HUDEP-2 (cell line): ENCODE measurements at regions not wholly inside any gene's neighbourhood (a gene's known extent, or its start where the extent isn't known, plus 50 kb on each side); places are given as distances from the start of the nearest gene placed in this dataset.

Experiments
- DNase-seq, 76 experiments: peaks; one replicate each; lab custom pipeline; 2025; ENCODE audit not compliant: unreplicated experiment in 76 of 76; lab: John Stamatoyannopoulos, UW

DNA sequence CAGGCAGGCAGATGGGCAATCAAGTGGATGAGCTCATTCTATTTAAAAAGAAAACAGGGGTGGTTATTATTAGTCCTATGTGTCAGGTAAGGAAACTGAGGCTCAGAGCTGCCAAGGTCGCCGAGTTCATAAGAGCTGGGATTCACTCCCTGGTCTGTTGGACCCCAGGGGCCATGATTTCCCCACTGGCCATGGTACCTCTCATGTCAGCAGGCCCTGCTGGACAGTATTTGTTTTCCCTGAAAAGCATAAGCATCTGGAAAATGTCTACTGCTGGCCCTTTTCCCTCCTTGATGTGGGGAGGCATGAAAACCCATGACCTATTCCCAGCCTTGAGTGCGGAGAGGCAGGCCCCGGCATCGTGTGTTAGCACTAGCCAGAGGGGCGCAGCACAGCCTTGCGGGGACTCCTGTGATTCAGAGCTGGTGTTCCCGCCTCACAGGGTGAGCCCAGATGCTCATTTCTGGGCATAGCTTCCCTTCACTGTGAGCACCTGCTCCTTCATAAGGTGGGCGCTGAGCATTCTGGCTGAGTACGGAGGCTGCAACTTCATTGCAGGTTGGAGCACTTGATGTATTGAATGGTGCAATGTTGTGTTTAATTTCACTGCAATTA, 617.5 kb downstream of the PTPRU start:
- no peak for DNase-seq

DNA sequence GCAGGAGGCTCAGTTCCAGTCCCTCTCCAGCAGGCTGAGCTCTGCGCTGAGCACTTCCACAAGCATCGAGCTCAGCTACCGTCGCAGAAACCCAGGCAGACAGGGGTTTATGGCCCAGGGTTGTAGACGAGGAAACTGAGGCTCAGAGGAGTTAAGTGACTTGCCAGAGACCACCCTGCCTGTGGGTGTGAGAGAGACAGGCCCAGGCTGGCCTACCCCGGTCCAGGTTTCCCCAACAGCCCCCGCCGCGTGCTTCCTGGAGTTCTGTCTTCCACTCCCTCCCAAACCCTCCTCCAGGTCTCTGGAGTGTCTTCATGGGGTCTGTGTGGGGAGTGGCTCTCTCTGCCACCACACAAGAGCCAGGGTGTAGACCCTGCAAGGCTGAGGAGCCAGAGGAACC, 615.9 kb downstream of the PTPRU start:
- no peak for DNase-seq

DNA sequence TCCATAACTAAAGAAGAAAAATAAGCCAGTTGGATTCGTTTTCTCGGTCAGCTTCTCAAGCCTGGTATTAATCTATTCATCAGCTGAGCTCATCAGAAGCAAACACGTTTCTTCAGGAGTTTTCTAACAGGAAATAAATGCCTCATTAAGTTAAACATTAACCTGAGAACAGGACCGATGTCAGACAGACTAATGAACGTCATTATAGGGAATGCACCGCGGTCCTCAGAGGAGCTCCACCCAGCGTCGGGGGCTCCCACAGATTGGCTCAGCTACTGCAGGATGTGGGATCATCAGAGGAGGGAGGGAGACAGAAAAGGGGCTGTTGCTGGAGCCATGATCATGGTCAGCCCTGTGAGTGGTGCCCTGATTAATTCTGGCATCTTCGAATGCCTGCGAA, 615.4 kb downstream of the PTPRU start:
- no peak for DNase-seq

DNA sequence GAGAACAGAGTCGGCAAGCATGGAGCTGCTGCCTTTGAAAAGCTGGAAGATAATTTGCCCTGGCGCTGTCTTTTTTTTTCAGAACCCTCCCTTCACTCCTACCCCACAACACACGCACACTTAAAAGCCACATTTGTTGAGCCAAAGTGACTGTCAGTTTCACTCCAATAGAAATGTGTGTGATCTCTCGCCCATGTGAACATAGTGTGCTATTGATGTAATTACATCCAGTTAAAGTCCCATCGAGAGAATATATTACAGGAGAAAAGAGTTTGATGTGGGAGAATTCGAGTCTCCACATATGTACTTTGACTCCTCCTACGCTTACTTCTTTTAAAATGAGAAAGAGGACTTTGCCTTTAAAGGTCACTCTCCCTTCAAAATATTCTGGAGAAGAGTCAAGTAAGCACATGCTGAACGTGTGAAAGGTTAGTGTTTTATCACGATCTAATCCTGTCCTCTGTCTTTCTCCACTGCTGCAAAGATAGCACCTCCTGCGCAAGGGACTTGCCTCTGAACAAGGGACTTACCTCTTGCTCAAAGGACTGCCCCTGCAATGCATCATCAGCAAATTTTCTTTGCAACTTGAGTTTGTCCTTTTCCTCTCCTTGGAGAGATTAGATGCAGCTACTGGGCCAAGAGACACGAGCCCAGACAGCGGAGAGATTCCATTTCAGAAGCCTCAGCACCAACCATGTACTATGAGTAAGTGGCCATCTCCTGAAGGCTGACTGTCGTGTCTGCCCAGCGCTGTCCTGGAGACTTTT, 613.9 kb downstream of the PTPRU start:
- no peak for DNase-seq

DNA sequence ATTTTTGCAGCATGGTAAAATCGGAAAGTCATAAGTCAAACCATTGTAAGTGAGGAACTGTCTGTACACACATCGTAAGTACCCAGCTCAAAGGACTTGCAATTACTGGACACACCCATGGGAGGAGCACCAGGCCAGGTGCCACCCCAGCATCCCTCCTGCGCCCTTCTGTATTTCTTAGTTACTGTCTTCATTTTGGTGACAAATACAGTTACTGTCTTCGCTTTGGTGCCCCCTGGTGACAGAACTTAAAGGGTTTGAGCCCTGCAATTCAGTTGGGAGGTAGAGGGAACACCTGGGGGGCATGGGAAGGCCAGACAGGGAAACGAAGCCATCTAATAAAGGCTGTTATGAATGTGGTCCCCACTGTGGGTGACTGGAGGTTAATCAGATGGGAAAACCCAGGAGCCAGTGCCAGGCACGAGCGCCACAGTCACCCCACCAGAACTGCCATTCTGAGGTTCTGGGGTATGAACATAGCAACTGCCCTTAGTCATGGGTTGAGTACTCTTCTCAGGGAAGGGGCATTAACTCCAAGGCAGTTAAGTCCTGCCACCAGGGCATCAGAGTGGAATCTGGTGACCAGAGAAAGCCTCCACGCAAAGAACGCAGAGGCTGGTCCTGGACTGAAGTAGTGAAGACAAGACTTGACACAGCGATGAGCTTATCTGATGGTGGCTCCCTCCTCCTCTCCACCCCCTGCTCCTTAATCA, 612.9 kb downstream of the PTPRU start:
- DNase-seq = peak in 26 of 76 experiments; percentile 1 to 48 (median 8)

DNA sequence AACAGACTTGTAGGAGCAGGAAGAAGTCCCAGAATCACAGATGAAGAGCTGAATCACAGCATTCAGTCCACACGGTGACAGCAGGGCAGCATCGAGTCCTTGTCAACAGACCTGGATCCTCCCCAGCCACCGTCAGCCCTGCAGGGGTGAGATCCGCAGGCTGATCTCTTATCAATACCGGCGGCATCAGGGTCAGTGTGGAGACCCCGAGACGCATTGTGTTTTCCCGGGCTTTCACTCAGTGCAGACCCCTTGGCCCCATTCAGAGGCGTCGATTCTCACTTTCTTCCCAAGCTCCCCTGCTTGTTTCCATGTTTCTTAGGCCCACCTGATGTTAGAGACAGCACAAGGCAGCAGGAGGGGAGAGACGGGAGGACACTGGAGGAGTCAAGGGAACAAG, 609.6 kb downstream of the PTPRU start:
- DNase-seq = no peak

DNA sequence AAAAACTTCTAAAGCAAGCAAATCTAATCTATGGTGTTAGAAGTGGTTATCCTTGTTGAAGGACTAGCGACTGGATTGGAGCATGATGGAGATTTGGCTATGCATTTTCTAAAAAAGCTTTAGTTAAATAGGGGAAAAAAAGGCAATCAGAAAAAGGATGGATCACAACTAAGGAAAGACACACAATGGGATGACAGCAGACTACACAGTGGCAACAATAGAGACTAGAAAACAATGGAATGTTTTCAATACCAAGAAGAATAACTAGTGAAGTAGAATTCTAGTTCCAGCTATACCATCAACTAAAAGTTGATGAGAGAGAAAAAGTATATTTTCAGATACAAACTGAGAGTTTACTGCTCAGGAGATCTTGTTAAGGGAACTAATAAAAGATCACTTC, 605.8 kb downstream of the PTPRU start:
- DNase-seq = no peak

DNA sequence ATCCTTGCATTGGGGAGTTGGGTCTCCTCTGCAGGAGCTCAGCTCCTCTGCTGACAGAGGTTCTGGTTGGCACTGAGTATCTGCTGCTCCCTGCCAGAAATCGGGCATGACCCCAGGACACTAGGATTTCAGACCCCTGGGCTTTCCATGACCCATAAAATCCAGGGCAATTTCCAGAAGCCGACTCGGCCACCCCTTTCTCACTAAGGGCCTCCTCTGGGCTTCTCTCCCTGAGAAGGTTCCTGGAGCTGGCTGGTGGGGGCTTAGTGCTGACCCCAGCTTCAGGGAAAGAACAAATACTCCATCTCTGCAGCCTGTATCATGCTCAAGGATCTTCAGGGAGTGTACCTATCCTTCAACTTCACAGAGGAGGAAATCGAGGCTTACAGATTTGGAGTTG, 603.4 kb downstream of the PTPRU start:
- no peak for DNase-seq

DNA sequence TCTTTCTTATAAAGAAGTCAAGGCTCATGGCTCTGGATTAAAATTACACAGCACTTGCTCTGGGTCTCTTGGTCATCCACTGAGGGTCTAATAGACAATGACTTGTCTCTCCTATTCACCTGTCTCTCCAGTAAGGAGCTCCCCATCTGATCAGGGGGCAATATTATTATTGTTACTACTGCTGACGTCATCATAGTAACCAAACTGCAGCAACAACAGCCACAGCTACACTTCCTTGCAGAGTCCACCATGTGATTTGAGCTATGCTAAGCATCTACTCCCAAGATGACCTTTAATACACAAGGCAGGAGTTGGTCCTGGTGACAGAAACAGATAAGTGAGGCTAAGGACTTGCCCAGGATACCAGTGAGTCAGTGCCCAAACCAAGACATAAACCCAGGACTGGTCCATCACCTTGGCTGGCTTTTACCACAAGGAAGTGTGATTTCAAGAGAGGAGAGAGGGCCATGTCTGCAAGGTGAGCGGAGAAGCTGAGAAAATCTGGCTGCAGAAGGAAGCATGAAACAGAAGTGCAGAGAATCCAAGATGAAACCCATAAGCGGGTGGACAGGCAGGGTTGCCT, 602.5 kb downstream of the PTPRU start:
- DNase-seq = no peak

DNA sequence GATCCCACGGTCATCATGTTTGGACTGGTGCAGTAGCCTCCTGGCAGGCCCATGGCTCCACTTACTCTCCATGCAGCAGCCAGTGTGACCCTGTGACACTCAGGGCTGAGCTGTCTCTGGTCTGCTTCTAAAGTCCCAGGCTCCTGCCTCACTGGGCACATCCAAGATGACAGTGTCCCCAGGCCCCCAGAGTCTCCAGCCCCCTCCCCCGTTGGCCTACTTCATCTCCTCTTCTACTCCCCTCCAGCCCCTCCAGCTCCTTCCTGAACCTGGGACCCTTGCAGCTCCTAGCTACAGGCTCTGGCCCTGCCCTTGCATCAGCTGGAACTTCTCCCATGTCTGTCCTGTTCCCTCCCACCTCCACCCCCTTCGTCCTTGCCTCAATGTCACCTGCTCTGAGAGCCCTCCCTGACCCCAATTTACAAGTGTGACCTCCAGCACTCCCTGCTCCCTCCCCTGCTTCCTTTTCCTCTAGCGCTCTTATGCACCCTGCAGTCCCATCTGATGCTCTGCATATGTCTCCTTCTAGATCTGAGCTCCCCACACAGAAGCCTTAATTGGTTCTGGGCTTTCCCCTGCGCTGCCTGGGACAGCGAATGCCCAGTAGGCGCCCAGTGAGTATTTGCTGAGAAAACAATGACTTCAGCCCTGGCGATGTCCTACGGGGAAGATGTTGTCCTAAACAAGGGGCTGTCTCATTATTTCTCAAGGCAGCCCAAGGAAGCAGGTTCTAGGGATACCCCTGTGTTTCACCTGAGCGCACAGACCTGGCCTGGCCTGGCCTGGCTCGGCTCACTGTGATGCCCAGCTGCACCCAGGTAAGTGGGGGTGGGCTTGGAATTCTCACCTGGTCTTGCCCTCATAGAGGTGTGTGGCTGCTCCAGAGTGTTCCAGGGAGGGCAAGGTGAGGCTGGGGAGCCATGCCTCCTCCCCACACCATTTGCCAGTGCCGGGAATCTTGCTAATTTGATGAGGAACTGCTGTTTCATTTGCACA, 600.6 kb downstream of the PTPRU start:
- no peak for DNase-seq

DNA sequence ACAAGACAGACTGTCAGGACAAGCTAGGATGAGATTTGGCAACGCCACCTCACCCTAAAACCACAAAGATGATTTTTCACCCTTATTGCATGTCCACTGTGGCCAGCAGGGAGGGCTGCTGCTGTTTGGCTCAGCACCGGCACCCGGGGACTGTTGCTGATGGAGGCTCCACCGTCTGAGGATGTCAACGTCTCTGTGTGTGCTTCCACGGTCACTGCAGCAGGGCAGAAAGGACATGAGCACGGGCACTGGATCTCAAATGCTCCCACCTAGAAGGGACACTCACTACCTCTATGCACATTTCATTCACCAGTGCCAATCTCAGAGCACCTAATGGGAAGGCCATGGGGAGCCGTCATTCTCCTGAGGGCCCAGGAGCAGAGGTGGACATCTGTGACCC, 599.6 kb downstream of the PTPRU start:
- no peak for DNase-seq

DNA sequence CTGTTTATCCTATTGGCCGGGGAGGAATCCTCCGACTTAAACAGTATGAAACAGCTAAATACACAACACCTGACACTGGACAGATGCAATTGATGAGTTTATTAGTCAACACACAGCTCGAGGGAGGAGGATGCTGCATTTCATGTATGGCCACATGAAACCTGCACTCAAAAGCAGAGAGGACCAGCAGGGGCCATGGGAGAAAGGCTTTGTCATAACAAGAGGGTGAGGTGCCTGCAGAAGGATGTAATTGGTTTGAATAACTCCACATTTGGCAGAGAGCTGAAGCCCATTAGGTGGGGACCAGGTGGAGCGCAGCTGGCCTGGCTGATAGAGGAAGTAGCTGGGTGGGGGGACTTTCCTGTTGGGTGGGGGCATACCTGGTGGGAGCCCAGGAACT, 599.1 kb downstream of the PTPRU start:
- DNase-seq = no peak

DNA sequence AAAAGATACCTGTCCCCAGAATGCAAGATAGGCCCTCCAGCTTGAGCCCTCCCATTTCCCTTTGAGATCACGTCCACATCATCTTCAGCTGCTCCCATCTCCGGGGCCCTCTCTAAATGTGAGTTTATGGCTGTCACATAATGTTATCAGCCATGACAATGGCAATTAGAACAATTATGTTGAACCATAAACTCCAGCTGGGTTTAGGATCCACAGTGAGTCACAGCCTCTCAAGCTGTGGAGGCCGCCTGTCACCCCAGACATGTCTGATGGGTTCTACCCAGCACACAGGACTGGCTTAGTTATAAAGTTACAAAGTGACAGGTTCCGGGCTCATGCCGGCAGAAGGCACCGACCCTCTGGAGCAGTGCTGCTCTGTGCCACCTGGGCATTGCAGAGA, 597.3 kb downstream of the PTPRU start:
- DNase-seq = no peak

DNA sequence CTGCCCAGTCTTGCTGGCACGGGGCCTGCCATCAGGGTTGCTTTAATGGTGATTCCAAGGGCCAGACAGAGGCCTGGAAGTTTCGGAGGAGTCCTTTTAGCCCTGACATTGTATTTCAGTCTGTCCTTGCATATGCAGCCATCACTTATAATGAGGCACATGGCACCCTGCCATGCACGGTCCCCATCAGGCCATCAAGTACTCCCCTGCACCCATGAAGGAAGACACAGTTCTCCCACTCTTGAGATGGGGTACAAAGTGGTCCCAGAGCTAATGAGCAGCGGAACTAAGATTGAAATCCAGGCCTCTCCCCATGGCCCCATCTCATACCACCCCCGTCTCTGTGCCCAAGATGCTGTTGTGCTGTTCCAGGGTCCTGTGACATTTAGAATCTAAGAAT, 596.6 kb downstream of the PTPRU start:
- no peak for DNase-seq

DNA sequence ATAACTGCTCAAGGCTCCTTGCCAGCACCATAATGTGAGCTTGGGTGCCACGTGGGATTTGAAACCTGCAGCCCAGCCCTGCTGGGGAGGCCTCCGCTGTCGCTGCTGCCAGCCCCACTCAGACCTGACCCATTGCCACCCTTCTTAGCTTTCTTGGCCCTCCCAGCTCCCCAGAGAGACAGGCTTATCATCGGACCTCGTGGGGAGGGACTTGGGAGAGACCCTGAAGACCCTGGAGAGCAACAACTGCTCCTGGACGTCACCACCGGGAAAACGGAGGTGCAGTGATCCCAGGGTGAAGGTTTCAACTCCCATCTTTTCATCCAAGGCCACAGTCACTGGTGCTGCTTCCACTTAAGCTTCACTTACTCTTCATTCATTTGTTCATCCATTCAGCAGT, 596.1 kb downstream of the PTPRU start:
- no peak for DNase-seq

DNA sequence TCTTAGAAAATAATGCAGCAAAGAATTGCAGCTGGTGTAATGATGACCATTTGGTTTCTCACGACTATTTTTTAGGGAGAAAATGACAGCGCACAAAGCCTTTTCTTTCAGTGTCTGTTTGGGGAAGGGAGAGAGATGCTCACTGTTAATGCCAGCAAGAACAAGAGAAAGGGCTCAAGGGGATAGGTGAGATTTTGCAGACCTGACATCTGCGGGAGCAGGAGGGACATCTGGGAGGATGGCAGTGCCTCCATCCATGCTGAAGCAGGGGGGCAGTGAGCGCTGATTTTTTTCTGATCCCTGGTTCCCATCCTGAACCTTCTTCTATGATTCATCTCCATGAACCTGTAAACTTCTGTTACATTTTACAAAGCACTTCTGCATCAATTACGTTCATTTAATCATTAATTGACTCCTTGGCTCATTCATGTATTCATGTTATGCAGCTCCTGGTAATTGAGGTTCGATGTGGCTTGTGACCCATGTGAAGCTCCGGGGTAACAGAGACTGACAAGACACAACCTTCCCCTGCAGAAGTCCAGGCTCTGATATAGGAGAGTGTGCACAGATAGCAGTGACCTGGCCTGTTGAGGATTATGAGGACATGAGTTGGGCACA, 595.3 kb downstream of the PTPRU start:
- DNase-seq = no peak

DNA sequence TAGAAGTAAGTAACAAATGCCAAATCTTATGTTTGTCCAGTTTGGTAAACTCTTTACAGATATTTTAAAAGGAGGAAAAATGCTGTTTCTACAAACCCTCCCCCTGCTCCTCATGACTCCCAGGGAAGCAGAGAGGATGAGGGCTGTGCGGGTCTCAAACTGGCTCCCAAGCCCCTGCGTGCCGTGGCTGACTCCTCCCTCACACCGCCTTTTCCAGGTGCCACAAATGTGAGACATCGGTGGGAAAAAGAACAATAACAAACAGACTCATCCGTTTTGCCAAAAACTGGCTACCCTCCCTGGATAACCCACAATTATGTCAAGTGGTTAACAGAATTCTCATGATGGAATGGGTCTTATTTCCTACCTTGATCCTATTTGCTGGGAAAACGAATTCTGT, 594.6 kb downstream of the PTPRU start:
- DNase-seq = no peak

DNA sequence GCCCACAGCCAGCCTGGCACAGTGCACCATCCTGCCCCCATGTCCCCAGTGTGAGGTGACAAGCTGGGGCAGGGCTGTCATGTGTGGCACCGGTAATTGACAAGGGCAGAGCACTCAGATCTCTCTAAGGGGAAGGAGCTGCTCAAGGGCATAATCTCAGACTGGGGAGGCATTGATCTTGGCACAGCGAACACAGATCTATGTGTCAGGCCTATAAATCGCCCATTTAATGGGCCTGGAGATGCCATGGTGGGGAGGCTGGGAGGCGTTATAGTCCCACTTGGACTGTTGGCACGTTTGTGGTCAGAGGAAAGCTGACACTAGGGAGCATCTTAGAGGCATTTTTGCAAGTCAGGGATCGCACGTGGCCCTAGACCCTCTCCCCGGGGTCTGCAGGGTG, 594.1 kb downstream of the PTPRU start:
- no peak for DNase-seq

DNA sequence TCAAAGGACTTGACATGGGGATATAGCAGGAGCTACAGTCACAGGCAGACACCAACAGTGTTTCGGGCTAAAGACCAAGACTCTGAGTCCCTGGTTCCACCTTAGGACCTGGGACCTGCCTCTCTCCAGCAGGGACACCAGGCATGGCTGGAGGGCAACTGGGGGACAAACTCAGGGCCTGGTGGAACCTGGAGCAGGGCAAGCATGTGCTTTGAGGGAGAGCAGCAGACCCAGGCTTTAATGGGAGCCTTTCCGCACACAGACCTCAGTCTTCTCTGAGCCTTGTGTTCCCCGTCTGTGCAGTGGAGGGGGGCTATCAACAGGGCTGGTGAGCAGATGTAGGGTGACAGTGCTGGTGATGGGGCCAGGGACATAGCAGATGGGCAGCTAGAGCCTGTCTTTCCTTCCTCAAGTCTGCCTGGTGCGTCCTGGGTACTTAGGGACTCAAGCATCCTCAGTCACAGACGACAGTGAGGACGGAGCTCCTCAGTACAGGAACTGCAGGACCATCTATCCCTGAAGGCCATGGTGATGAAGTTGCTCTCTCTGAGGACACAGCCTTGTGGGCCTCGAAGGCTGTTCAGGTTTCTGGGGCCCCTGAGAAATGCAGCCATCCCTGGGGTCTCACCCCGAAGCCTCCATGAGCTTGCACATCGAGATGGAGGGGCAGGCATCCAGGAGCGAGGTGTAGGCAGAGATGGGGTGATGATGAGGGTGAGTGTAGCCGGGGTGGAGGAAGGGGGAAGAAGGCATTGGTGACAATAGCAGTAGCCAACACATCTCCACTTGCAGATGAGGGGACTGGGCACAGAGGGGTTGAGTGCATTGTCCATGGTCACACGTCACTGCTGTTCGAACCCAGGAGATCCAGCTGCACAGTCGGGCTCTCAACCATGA, 593.4 kb downstream of the PTPRU start:
- DNase-seq = no peak
